HepG2 (cell line): ENCODE measurements at regions not wholly inside any gene's neighbourhood (a gene's known extent, or its start where the extent isn't known, plus 50 kb on each side); places are given as distances from the start of the nearest gene placed in this dataset.

ENCODE experiments used
- BATF2 ChIP-seq: sonication (generic); formaldehyde crosslinking; IDR thresholded peaks from 2 replicates; pipeline ENCODE4 v1.8.0; 2022; ENCODE audit warnings: mild to moderate bottlenecking, missing genetic modification reagents, moderate library complexity
- CTCF ChIP-seq: sonication (generic); formaldehyde crosslinking; IDR thresholded peaks from 2 replicates; pipeline ENCODE4 v1.5.0; 2020; ENCODE audit warnings: mild to moderate bottlenecking, missing genetic modification reagents, moderate library complexity
- MAZ ChIP-seq, 2 experiments: sonication (generic) in 1 of 2; formaldehyde crosslinking in 1 of 2; IDR thresholded peaks; 2 replicates each; pipeline versions ENCODE4 v1.5.0 to v1.6.1; 2012 to 2020; ENCODE audit warnings: low read depth in 2 of 2, mild to moderate bottlenecking in 2 of 2, borderline replicate concordance in 1 of 2, improper control_type of control experiment in 1 of 2, low read length in 1 of 2, missing genetic modification reagents in 1 of 2, moderate library complexity in 1 of 2
- NFIB ChIP-seq: sonication (generic); formaldehyde crosslinking; IDR thresholded peaks from 2 replicates; pipeline ENCODE4 v1.9.0; 2021; ENCODE audit warnings: missing genetic modification reagents, mild to moderate bottlenecking, borderline replicate concordance
- POLR2A ChIP-seq, 2 experiments: IDR thresholded peaks; 2 replicates each; pipeline ENCODE4 v1.6.1; 2011; ENCODE audit warnings: low read depth in 2 of 2, low read length in 2 of 2, mild to moderate bottlenecking in 1 of 2, moderate library complexity in 1 of 2; ENCODE audit not compliant: insufficient read depth in 1 of 2
- SRY ChIP-seq: sonication (generic); formaldehyde crosslinking; IDR thresholded peaks from 2 replicates; pipeline ENCODE4 v1.8.0; 2022; ENCODE audit warnings: mild to moderate bottlenecking, missing genetic modification reagents
- TCF12 ChIP-seq, 2 experiments: fragments of 450-650 bp in 1 of 2; sonication (generic) in 1 of 2; formaldehyde crosslinking in 1 of 2; IDR thresholded peaks; 2 replicates each; pipeline versions ENCODE4 v1.6.1 to v1.8.0; 2017 to 2022; ENCODE audit warnings: antibody characterized with exemption in 1 of 2, mild to moderate bottlenecking in 1 of 2, missing genetic modification reagents in 1 of 2, moderate library complexity in 1 of 2
- ZNF362 ChIP-seq: sonication (generic); formaldehyde crosslinking; IDR thresholded peaks from 2 replicates; pipeline ENCODE4 v1.4.0; 2020; ENCODE audit warnings: missing genetic modification reagents, mild to moderate bottlenecking, borderline replicate concordance

GRCh38 chrX:39603230-39603629 is 494.5 kb downstream of the BCOR start:
- no peak for TF ChIP-seq ZNF362 (CRISPR knock-in tag)
- no peak for TF ChIP-seq BATF2
- TF ChIP-seq MAZ (IDR thresholded peaks at IDR 0.05; ENCODE audit: borderline replicate concordance, low read depth, low read length), result no peak
- no peak for TF ChIP-seq MAZ (CRISPR knock-in tag; IDR thresholded peaks at IDR 0.05; ENCODE audit: low read depth)
- TF ChIP-seq NFIB, result no peak
- no peak for TF ChIP-seq POLR2A (IDR thresholded peaks at IDR 0.05; ENCODE audit: insufficient read depth in 1 of 2, low read depth in 2 of 2, low read length in 2 of 2)
- TF ChIP-seq CTCF, result no peak
- TF ChIP-seq SRY (CRISPR knock-in tag), result no peak
- no peak for TF ChIP-seq TCF12 (IDR thresholded peaks at IDR 0.05)
- no peak for TF ChIP-seq TCF12 (CRISPR knock-in tag; IDR thresholded peaks at IDR 0.05)
